ENCODE measurements at regions not wholly inside any gene's neighbourhood (a gene's known extent, or its start where the extent isn't known, plus 50 kb on each side); places are given as distances from the start of the nearest gene placed in this dataset.
A peak's percentile ranks its signal among the peaks of the same experiment; 100 is the strongest.

DNA sequence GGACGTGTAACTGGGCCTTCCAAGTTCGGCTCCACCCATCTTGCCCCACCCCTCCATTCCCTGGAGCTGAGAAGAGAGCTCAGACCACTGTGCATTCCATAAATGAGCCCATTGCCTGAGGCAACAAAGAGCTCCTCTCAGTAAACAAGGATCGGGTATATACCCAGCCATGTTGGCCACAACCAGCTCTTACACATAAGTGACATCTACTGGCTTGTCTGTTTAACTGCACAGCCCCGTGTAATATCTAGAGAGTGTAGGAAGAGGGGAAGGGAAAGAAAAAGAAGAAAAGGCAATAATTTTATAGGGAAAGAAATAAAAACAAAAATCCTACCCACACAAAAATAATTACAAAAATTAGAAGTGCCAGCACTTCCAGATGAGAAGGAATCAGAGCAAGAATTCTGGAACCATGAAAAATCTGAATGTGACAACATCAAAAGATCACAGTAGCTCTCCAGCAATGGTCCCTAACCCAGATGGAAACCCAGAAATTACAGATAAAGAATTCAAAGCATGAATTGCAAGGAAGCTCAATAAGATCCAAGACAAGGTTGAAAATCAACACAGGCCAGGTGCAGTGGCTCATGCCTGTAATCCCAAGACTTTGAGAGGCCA, 308.1 kb downstream of the RPAP3 start (continued):
- TF ChIP-seq ELK1 (IDR thresholded peaks at IDR 0.05; ENCODE audit: low read depth, low read length) (no peak), CHD4 (IDR thresholded peaks at IDR 0.05) (no peak), SRF (IDR thresholded peaks at IDR 0.05; ENCODE audit: low read depth in 2 of 2, low read length in 2 of 2) (no peak), CTCF (IDR thresholded peaks at IDR 0.05 in 2 of 3, conservative IDR thresholded peaks at IDR 0.05 in 1 of 3; ENCODE audit: control insufficient read depth in 2 of 3, extremely low read depth in 1 of 3, insufficient read depth in 1 of 3, low read depth in 3 of 3, low read length in 3 of 3) (peak; percentile 43 to 50 (median 44); a peak in 5 of 6 replicates), TCF7 (IDR thresholded peaks at IDR 0.05; ENCODE audit: borderline replicate concordance) (no peak), RFX5 (IDR thresholded peaks at IDR 0.05; ENCODE audit: low read depth, low read length) (no peak)

DNA sequence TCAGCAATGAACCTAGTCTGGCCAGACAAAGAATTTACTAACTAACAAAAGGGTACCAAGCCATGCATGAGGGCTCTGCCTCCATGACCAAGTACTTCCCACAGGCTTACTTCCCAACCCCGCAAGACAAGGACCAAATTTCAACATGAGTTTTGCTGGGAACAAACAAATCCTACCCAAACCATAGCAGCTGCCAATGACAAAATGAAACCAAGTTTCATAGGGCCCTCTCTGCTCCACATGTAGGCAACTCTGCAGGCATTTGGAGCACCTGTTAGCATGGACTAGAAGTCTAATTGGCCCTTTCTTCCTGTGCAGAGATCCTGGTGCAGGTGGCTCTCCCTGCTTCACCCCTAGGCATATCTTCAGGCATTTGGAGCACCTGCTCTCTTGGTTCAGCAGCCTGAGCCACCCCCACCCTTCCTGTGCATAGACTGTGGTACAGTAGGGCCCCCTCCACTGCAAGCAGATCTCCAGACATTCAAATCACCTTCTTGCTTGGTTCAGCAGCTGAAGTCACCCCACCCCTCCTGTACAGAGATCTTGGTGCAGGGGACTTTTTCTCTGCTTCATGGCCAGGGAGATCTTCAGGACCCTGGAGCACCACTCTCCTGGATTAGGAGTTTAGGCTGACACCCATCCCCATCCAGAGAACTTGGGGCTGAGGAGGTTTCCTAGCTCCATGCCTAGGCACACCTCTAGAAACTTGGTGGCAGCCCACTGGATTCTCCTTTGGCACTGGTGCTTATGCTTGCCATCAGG, 308.7 kb downstream of the RPAP3 start:
- Histone ChIP-seq H3K4me3 (no peak overlapping the region), H3K27ac (ENCODE audit: control insufficient read depth, insufficient read depth) (no peak overlapping the region), H3K36me3 (ENCODE audit: control insufficient read depth in 2 of 2, insufficient read depth in 2 of 2, low read length in 1 of 2) (no peaks in the 10 kb centered on the region)

More for the DNA sequence above, 308.7 kb downstream of the RPAP3 start:
- Histone ChIP-seq H4K20me1 (ENCODE audit: control insufficient read depth, insufficient read depth) (no peaks in the 10 kb centered on the region), H3K79me2 (ENCODE audit: control insufficient read depth, insufficient read depth, low read length) (no peaks in the 10 kb centered on the region), H3K9me3 (replicated peaks; ENCODE audit: control insufficient read depth, insufficient read depth, low read length) (no peaks in the 10 kb centered on the region; the same call in 2 of the 3 replicates), H3K4me2 (ENCODE audit: control insufficient read depth, insufficient read depth) (no peak overlapping the region), H2AFZ (ENCODE audit: control insufficient read depth, low read depth, low read length) (no peak overlapping the region), H3K4me1 (ENCODE audit: control insufficient read depth, insufficient read depth, low read length) (no peaks in the 10 kb centered on the region), H3K27me3 (replicated peaks in 1 of 2; ENCODE audit: control insufficient read depth in 2 of 2, insufficient read depth in 2 of 2, low read length in 1 of 2) (no peaks in the 10 kb centered on the region), H3K9ac (ENCODE audit: control insufficient read depth, insufficient read depth, low read length) (no peak overlapping the region)
- ChIA-PET CTCF (interaction anchor here (0.6 to 2.0 kb wide), 16 partner anchors 9 to 377 kb away, joined by 3 to 25 read pairs (median 3); no protein-coding TSS in a partner anchor), POLR2A (no interaction called here), SMC1A (ENCODE audit: uncharacterized antibody, unreplicated experiment) (interaction anchor here (0.6 to 1.8 kb wide), 7 partner anchors 91 to 845 kb away, joined by 3 to 14 read pairs (median 4); no protein-coding TSS in a partner anchor), RAD21 (ENCODE audit: unreplicated experiment) (interaction anchor here (0.6 to 1.8 kb wide), 3 partner anchors 197 to 365 kb away, joined by 4 to 20 read pairs (median 5); no protein-coding TSS in a partner anchor)
- WGBS (ENCODE audit: insufficient coverage, insufficient replicate concordance, low lambda C conversion rate, missing lambda C conversion rate), result 0% methylated on average over 1 of the region's 1 CpG
- no peak for FAIRE-seq
- TF ChIP-seq LARP7 (IDR thresholded peaks at IDR 0.05), result no peak
- TF ChIP-seq ZZZ3 (IDR thresholded peaks at IDR 0.05; ENCODE audit: control insufficient read depth, insufficient read length, low read depth), result no peak
- intact Hi-C loops (cut with micrococcal nuclease; ENCODE audit: unreplicated experiment), result loop anchor here (1.0 to 5.0 kb wide), 2 partner anchors 85 to 365 kb away; no protein-coding TSS in a partner anchor
- ATAC-seq, result peak; percentile 34; the same call in 2 of the 3 replicates
- in situ Hi-C loops (cut with MboI), result no loop called here
- no peak for DNase-seq (ENCODE audit: low read depth, low spot score)
- BruUV-seq (replicated peaks), result no TSS peak

Measured in GM12878 (cell line).